IPS-NIHi11 (cell line): ENCODE measurements at regions not wholly inside any gene's neighbourhood (a gene's known extent, or its start where the extent isn't known, plus 50 kb on each side); places are given as distances from the start of the nearest gene placed in this dataset.

Source experiments
- DNase-seq: peaks from one replicate; pipeline ENCODE4 v3.0.0; 2012; ENCODE audit warnings: mixed read lengths, low spot score

GRCh38 chr6:21426841-21427490 lies 166.6 kb upstream of the SOX4 start:
- DNase-seq: no peak

- DNase-seq: no peak
Observed at GRCh38 chr6:21429291-21429690, 164.3 kb upstream of the SOX4 start.

GRCh38 chr6:21431526-21431925 lies 162.0 kb upstream of the SOX4 start:
- no peak for DNase-seq

GRCh38 chr6:21436625-21437024 lies 156.9 kb upstream of the SOX4 start:
- DNase-seq: no peak

- DNase-seq: no peak
Observed at GRCh38 chr6:21437581-21437980, 156.0 kb upstream of the SOX4 start.

- DNase-seq: no peak
Observed at GRCh38 chr6:21438237-21438985, 155.1 kb upstream of the SOX4 start.

GRCh38 chr6:21438986-21439352 lies 154.6 kb upstream of the SOX4 start:
- DNase-seq: no peak

GRCh38 chr6:21441386-21441785 lies 152.2 kb upstream of the SOX4 start:
- DNase-seq: no peak

- no peak for DNase-seq
Observed at GRCh38 chr6:21442874-21443273, 150.7 kb upstream of the SOX4 start.

GRCh38 chr6:21444711-21445260 lies 148.8 kb upstream of the SOX4 start:
- no peak for DNase-seq

- DNase-seq: no peak
Observed at GRCh38 chr6:21447987-21448386, 145.6 kb upstream of the SOX4 start.

GRCh38 chr6:21448485-21449109 lies 145.0 kb upstream of the SOX4 start:
- no peak for DNase-seq

- no peak for DNase-seq
Observed at GRCh38 chr6:21450149-21450548, 143.4 kb upstream of the SOX4 start.

GRCh38 chr6:21450628-21451027 lies 142.9 kb upstream of the SOX4 start:
- no peak for DNase-seq

GRCh38 chr6:21451546-21452013 lies 142.0 kb upstream of the SOX4 start:
- no peak for DNase-seq

GRCh38 chr6:21454262-21454661 lies 139.3 kb upstream of the SOX4 start:
- DNase-seq: no peak

GRCh38 chr6:21455071-21455470 lies 138.5 kb upstream of the SOX4 start:
- DNase-seq: no peak

- DNase-seq: no peak
Observed at GRCh38 chr6:21457647-21458046, 135.9 kb upstream of the SOX4 start.

GRCh38 chr6:21459641-21460040 lies 133.9 kb upstream of the SOX4 start:
- DNase-seq: no peak

GRCh38 chr6:21461844-21462518 lies 131.6 kb upstream of the SOX4 start:
- DNase-seq: no peak

GRCh38 chr6:21462519-21462852 lies 131.1 kb upstream of the SOX4 start:
- no peak for DNase-seq

- DNase-seq: no peak
Observed at GRCh38 chr6:21467091-21467490, 126.5 kb upstream of the SOX4 start.

GRCh38 chr6:21468461-21468860 lies 125.1 kb upstream of the SOX4 start:
- DNase-seq: no peak
